H1 (cell line): ENCODE measurements at regions not wholly inside any gene's neighbourhood (a gene's known extent, or its start where the extent isn't known, plus 50 kb on each side); places are given as distances from the start of the nearest gene placed in this dataset.

Experiments
- ATF2 ChIP-seq: IDR thresholded peaks from 2 replicates; pipeline ENCODE4 v1.6.1; 2012; ENCODE audit warnings: low read length, inconsistent platforms
- CHD7 ChIP-seq: fragments of 300-600 bp; sonication (generic); IDR thresholded peaks from 2 replicates; pipeline ENCODE4 v1.7.1; 2012; ENCODE audit warnings: low read length, moderate library complexity, mild to moderate bottlenecking, inconsistent platforms; ENCODE audit not compliant: insufficient replicate concordance

- no peak for TF ChIP-seq CHD7
- no peak for TF ChIP-seq ATF2
These were observed 151.3 kb upstream of the KCND3 start (continued) for GRCh38 chr1:112140743-112141142.
